ENCODE measurements at regions not wholly inside any gene's neighbourhood (a gene's known extent, or its start where the extent isn't known, plus 50 kb on each side); places are given as distances from the start of the nearest gene placed in this dataset.

DNA sequence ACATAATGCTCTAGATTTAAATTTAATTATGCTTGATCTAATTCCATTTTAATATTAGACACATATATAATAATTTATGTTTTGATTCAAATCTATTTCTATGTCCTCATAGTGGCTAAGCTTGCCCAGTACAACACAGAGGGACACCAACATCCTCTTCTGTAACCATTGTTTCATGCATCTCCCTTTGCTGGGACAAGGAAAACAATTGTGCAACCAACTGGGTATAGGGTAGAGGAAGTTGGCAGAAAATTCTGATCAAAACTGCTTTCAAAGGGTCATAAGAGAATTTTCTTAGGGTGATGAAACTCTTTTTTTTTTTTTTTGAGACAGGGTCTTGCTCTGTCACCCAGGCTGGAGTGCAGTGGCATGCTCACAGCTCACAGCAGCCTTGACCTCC is 121.4 kb upstream of the SGO1 start:
- TF ChIP-seq, protein P1, sequence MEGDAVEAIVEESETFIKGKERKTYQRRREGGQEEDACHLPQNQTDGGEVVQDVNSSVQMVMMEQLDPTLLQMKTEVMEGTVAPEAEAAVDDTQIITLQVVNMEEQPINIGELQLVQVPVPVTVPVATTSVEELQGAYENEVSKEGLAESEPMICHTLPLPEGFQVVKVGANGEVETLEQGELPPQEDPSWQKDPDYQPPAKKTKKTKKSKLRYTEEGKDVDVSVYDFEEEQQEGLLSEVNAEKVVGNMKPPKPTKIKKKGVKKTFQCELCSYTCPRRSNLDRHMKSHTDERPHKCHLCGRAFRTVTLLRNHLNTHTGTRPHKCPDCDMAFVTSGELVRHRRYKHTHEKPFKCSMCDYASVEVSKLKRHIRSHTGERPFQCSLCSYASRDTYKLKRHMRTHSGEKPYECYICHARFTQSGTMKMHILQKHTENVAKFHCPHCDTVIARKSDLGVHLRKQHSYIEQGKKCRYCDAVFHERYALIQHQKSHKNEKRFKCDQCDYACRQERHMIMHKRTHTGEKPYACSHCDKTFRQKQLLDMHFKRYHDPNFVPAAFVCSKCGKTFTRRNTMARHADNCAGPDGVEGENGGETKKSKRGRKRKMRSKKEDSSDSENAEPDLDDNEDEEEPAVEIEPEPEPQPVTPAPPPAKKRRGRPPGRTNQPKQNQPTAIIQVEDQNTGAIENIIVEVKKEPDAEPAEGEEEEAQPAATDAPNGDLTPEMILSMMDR (IDR thresholded peaks at IDR 0.05) = no peak
- TF ChIP-seq SIN3A (IDR thresholded peaks at IDR 0.05; ENCODE audit: borderline replicate concordance, insufficient read depth, low read depth, low read length) = no peak
- TF ChIP-seq, protein P2, sequence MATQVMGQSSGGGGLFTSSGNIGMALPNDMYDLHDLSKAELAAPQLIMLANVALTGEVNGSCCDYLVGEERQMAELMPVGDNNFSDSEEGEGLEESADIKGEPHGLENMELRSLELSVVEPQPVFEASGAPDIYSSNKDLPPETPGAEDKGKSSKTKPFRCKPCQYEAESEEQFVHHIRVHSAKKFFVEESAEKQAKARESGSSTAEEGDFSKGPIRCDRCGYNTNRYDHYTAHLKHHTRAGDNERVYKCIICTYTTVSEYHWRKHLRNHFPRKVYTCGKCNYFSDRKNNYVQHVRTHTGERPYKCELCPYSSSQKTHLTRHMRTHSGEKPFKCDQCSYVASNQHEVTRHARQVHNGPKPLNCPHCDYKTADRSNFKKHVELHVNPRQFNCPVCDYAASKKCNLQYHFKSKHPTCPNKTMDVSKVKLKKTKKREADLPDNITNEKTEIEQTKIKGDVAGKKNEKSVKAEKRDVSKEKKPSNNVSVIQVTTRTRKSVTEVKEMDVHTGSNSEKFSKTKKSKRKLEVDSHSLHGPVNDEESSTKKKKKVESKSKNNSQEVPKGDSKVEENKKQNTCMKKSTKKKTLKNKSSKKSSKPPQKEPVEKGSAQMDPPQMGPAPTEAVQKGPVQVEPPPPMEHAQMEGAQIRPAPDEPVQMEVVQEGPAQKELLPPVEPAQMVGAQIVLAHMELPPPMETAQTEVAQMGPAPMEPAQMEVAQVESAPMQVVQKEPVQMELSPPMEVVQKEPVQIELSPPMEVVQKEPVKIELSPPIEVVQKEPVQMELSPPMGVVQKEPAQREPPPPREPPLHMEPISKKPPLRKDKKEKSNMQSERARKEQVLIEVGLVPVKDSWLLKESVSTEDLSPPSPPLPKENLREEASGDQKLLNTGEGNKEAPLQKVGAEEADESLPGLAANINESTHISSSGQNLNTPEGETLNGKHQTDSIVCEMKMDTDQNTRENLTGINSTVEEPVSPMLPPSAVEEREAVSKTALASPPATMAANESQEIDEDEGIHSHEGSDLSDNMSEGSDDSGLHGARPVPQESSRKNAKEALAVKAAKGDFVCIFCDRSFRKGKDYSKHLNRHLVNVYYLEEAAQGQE (IDR thresholded peaks at IDR 0.05; ENCODE audit: insufficient read depth in 1 of 2, low read depth in 2 of 2, low read length in 1 of 2) = no peak
- no peak for TF ChIP-seq POLR2AphosphoS5 (IDR thresholded peaks at IDR 0.05; ENCODE audit: low read depth, low read length)

Measured in Panc1 (cell line).